ENCODE measurements at regions not wholly inside any gene's neighbourhood (a gene's known extent, or its start where the extent isn't known, plus 50 kb on each side); places are given as distances from the start of the nearest gene placed in this dataset.

GRCh38 chr12:124406043-124406442, 111.2 kb downstream of the RFLNA start:
- TF ChIP-seq, protein P1, sequence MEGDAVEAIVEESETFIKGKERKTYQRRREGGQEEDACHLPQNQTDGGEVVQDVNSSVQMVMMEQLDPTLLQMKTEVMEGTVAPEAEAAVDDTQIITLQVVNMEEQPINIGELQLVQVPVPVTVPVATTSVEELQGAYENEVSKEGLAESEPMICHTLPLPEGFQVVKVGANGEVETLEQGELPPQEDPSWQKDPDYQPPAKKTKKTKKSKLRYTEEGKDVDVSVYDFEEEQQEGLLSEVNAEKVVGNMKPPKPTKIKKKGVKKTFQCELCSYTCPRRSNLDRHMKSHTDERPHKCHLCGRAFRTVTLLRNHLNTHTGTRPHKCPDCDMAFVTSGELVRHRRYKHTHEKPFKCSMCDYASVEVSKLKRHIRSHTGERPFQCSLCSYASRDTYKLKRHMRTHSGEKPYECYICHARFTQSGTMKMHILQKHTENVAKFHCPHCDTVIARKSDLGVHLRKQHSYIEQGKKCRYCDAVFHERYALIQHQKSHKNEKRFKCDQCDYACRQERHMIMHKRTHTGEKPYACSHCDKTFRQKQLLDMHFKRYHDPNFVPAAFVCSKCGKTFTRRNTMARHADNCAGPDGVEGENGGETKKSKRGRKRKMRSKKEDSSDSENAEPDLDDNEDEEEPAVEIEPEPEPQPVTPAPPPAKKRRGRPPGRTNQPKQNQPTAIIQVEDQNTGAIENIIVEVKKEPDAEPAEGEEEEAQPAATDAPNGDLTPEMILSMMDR (conservative IDR thresholded peaks at IDR 0.05; ENCODE audit: low read depth, low read length) = no peak
- TF ChIP-seq EZH2phosphoT487 (IDR thresholded peaks at IDR 0.05; ENCODE audit: borderline replicate concordance, low read length) = no peak
- TF ChIP-seq EZH2 (IDR thresholded peaks at IDR 0.05; ENCODE audit: low read length, unreplicated experiment) = no peak

Data from PC-3 (cell line).